ENCODE measurements at regions not wholly inside any gene's neighbourhood (a gene's known extent, or its start where the extent isn't known, plus 50 kb on each side); places are given as distances from the start of the nearest gene placed in this dataset.

- Histone ChIP-seq H2AFZ (ENCODE audit: low read depth, low read length) (no peak overlapping the region), H2BK120ac (ENCODE audit: low read depth, low read length) (no peak overlapping the region), H3K79me1 (replicated peaks; ENCODE audit: low read length, poor library complexity, severe bottlenecking) (no peaks in the 10 kb centered on the region)
Observed at GRCh38 chr15:93517176-93517575, 428.2 kb upstream of the RGMA start.

GRCh38 chr15:93515256-93516051, 426.4 kb upstream of the RGMA start:
- Histone ChIP-seq H3K23ac (ENCODE audit: low read length in 2 of 2) (no peak overlapping the region), H3K27ac (ENCODE audit: low read length, poor library complexity, severe bottlenecking) (no peak overlapping the region), H2BK12ac (ENCODE audit: low read length in 2 of 2) (no peak overlapping the region), H3K4me1 (ENCODE audit: control insufficient read depth, insufficient read depth, low read depth, low read length) (no peaks in the 10 kb centered on the region), H4K91ac (ENCODE audit: low read length) (no peak overlapping the region), H3K4ac (ENCODE audit: low read depth in 1 of 2, low read length in 2 of 2) (no peak overlapping the region), H4K8ac (ENCODE audit: low read length) (no peak overlapping the region), H3K27me3 (ENCODE audit: control insufficient read depth in 1 of 2, insufficient read depth in 1 of 2, low read length in 2 of 2) (peaks cover 0 to 21% of the 10 kb centered on the region in 2 experiments), H3K36me3 (ENCODE audit: control insufficient read depth in 1 of 2, insufficient read depth in 2 of 2, low read depth in 1 of 2, low read length in 2 of 2) (no peaks in the 10 kb centered on the region), H2AK5ac (ENCODE audit: low read length, severe bottlenecking) (no peak overlapping the region), H2BK5ac (ENCODE audit: low read depth, low read length, poor library complexity, severe bottlenecking) (no peak overlapping the region), H2AFZ (ENCODE audit: low read depth, low read length) (no peak overlapping the region), H3K9ac (ENCODE audit: low read length) (peak overlapping the region; percentile 18), H3K79me1 (replicated peaks; ENCODE audit: low read length, poor library complexity, severe bottlenecking) (no peaks in the 10 kb centered on the region), H3K18ac (ENCODE audit: low read depth in 1 of 2, low read length in 2 of 2) (no peak overlapping the region), H2BK120ac (ENCODE audit: low read depth, low read length) (no peak overlapping the region), H3K14ac (ENCODE audit: low read length in 2 of 2) (no peak overlapping the region), H3K4me2 (ENCODE audit: low read length, poor library complexity, severe bottlenecking) (no peak overlapping the region), H3K4me3 (ENCODE audit: insufficient read depth in 1 of 2, low read depth in 1 of 2, low read length in 2 of 2) (peak overlapping the region in 1 of 2 experiments; percentile 1), H2BK15ac (ENCODE audit: low read depth, poor library complexity, severe bottlenecking) (no peak overlapping the region), H3K9me3 (ENCODE audit: control insufficient read depth, low read length) (peaks cover 4% of the 10 kb centered on the region)
- DNase-seq: no peak
- 69% methylated on average over 4 of the region's 5 CpGs for WGBS

More at GRCh38 chr15:93517176-93517575, 428.2 kb upstream of the RGMA start:
- no peak overlapping the region for H2BK15ac ChIP-seq (ENCODE audit: low read depth, poor library complexity, severe bottlenecking)
- no peak overlapping the region for H2AK5ac ChIP-seq (ENCODE audit: low read length, severe bottlenecking)
- no peak overlapping the region for H3K18ac ChIP-seq (ENCODE audit: low read depth in 1 of 2, low read length in 2 of 2)
- no peak overlapping the region for H3K4me2 ChIP-seq (ENCODE audit: low read length, poor library complexity, severe bottlenecking)
- H2BK5ac ChIP-seq (ENCODE audit: low read depth, low read length, poor library complexity, severe bottlenecking): no peak overlapping the region
- 90% methylated on average over 2 of the region's 3 CpGs for WGBS
- H4K8ac ChIP-seq (ENCODE audit: low read length): no peak overlapping the region
- peaks cover 0 to 38% of the 10 kb centered on the region in 2 experiments for H3K27me3 ChIP-seq (ENCODE audit: control insufficient read depth in 1 of 2, insufficient read depth in 1 of 2, low read length in 2 of 2)
- H3K23ac ChIP-seq (ENCODE audit: low read length in 2 of 2): no peak overlapping the region
- no peaks in the 10 kb centered on the region for H3K4me1 ChIP-seq (ENCODE audit: control insufficient read depth, insufficient read depth, low read depth, low read length)
- no peak overlapping the region for H4K91ac ChIP-seq (ENCODE audit: low read length)
- no peaks in the 10 kb centered on the region for H3K36me3 ChIP-seq (ENCODE audit: control insufficient read depth in 1 of 2, insufficient read depth in 2 of 2, low read depth in 1 of 2, low read length in 2 of 2)
- no peak overlapping the region for H3K4me3 ChIP-seq (ENCODE audit: insufficient read depth in 1 of 2, low read depth in 1 of 2, low read length in 2 of 2)
- H3K14ac ChIP-seq (ENCODE audit: low read length in 2 of 2): no peak overlapping the region
- no peaks in the 10 kb centered on the region for H3K9me3 ChIP-seq (ENCODE audit: control insufficient read depth, low read length)
- DNase-seq: no peak
- no peak overlapping the region for H3K9ac ChIP-seq (ENCODE audit: low read length)
- no peak overlapping the region for H3K27ac ChIP-seq (ENCODE audit: low read length, poor library complexity, severe bottlenecking)
- H3K4ac ChIP-seq (ENCODE audit: low read depth in 1 of 2, low read length in 2 of 2): no peak overlapping the region
- H2BK12ac ChIP-seq (ENCODE audit: low read length in 2 of 2): no peak overlapping the region

- 73% methylated on average over 11 of the region's 11 CpGs for WGBS
Observed at GRCh38 chr15:93506646-93507045, 417.6 kb upstream of the RGMA start.

GRCh38 chr15:93505506-93505905, 416.5 kb upstream of the RGMA start:
- no peak overlapping the region for H3K18ac ChIP-seq (ENCODE audit: low read depth in 1 of 2, low read length in 2 of 2)
- no peak overlapping the region for H4K8ac ChIP-seq (ENCODE audit: low read length)
- no peak overlapping the region for H3K14ac ChIP-seq (ENCODE audit: low read length in 2 of 2)
- no peak overlapping the region for H2BK12ac ChIP-seq (ENCODE audit: low read length in 2 of 2)
- H2BK15ac ChIP-seq (ENCODE audit: low read depth, poor library complexity, severe bottlenecking): no peak overlapping the region
- H2BK120ac ChIP-seq (ENCODE audit: low read depth, low read length): no peak overlapping the region
- no peak overlapping the region for H3K4ac ChIP-seq (ENCODE audit: low read depth in 1 of 2, low read length in 2 of 2)
- H3K27me3 ChIP-seq (ENCODE audit: control insufficient read depth in 1 of 2, insufficient read depth in 1 of 2, low read length in 2 of 2): no peaks in the 10 kb centered on the region
- no peak for DNase-seq
- H3K79me1 ChIP-seq (replicated peaks; ENCODE audit: low read length, poor library complexity, severe bottlenecking): no peaks in the 10 kb centered on the region
- H3K4me1 ChIP-seq (ENCODE audit: control insufficient read depth, insufficient read depth, low read depth, low read length): no peaks in the 10 kb centered on the region
- peaks cover 2% of the 10 kb centered on the region for H3K9me3 ChIP-seq (ENCODE audit: control insufficient read depth, low read length)
- no peak overlapping the region for H3K9ac ChIP-seq (ENCODE audit: low read length)
- H4K91ac ChIP-seq (ENCODE audit: low read length): no peak overlapping the region
- WGBS: 80% methylated on average over 16 of the region's 16 CpGs
- no peak overlapping the region for H3K4me2 ChIP-seq (ENCODE audit: low read length, poor library complexity, severe bottlenecking)
- no peak overlapping the region for H3K23ac ChIP-seq (ENCODE audit: low read length in 2 of 2)
- no peak overlapping the region for H3K27ac ChIP-seq (ENCODE audit: low read length, poor library complexity, severe bottlenecking)
- no peak overlapping the region for H2BK5ac ChIP-seq (ENCODE audit: low read depth, low read length, poor library complexity, severe bottlenecking)
- H2AK5ac ChIP-seq (ENCODE audit: low read length, severe bottlenecking): no peak overlapping the region
- no peaks in the 10 kb centered on the region for H3K36me3 ChIP-seq (ENCODE audit: control insufficient read depth in 1 of 2, insufficient read depth in 2 of 2, low read depth in 1 of 2, low read length in 2 of 2)
- H3K4me3 ChIP-seq (ENCODE audit: insufficient read depth in 1 of 2, low read depth in 1 of 2, low read length in 2 of 2): no peak overlapping the region
- H2AFZ ChIP-seq (ENCODE audit: low read depth, low read length): no peak overlapping the region

More at GRCh38 chr15:93506646-93507045, 417.6 kb upstream of the RGMA start:
- Histone ChIP-seq H3K27me3 (ENCODE audit: control insufficient read depth in 1 of 2, insufficient read depth in 1 of 2, low read length in 2 of 2) (no peaks in the 10 kb centered on the region), H2AFZ (ENCODE audit: low read depth, low read length) (no peak overlapping the region), H3K4me3 (ENCODE audit: insufficient read depth in 1 of 2, low read depth in 1 of 2, low read length in 2 of 2) (no peak overlapping the region), H4K8ac (ENCODE audit: low read length) (no peak overlapping the region), H4K91ac (ENCODE audit: low read length) (no peak overlapping the region), H3K23ac (ENCODE audit: low read length in 2 of 2) (no peak overlapping the region), H3K27ac (ENCODE audit: low read length, poor library complexity, severe bottlenecking) (no peak overlapping the region), H3K79me1 (replicated peaks; ENCODE audit: low read length, poor library complexity, severe bottlenecking) (no peaks in the 10 kb centered on the region), H3K4me2 (ENCODE audit: low read length, poor library complexity, severe bottlenecking) (no peak overlapping the region), H3K9ac (ENCODE audit: low read length) (no peak overlapping the region), H2AK5ac (ENCODE audit: low read length, severe bottlenecking) (no peak overlapping the region), H2BK5ac (ENCODE audit: low read depth, low read length, poor library complexity, severe bottlenecking) (no peak overlapping the region), H2BK120ac (ENCODE audit: low read depth, low read length) (no peak overlapping the region), H3K14ac (ENCODE audit: low read length in 2 of 2) (no peak overlapping the region), H3K36me3 (ENCODE audit: control insufficient read depth in 1 of 2, insufficient read depth in 2 of 2, low read depth in 1 of 2, low read length in 2 of 2) (no peaks in the 10 kb centered on the region), H2BK15ac (ENCODE audit: low read depth, poor library complexity, severe bottlenecking) (no peak overlapping the region), H3K4ac (ENCODE audit: low read depth in 1 of 2, low read length in 2 of 2) (no peak overlapping the region), H3K4me1 (ENCODE audit: control insufficient read depth, insufficient read depth, low read depth, low read length) (no peaks in the 10 kb centered on the region), H2BK12ac (ENCODE audit: low read length in 2 of 2) (no peak overlapping the region), H3K18ac (ENCODE audit: low read depth in 1 of 2, low read length in 2 of 2) (no peak overlapping the region), H3K9me3 (ENCODE audit: control insufficient read depth, low read length) (peaks cover 6% of the 10 kb centered on the region)
- DNase-seq: no peak
